NT2/D1 (cell line): ENCODE measurements at regions not wholly inside any gene's neighbourhood (a gene's known extent, or its start where the extent isn't known, plus 50 kb on each side); places are given as distances from the start of the nearest gene placed in this dataset.

Source experiments
- DNase-seq: peaks from one replicate; pipeline ENCODE4 v3.0.0-alpha.2; 2011; ENCODE audit warnings: low read depth, low spot score
- H3K27me3 ChIP-seq: 2 replicates; pipeline ENCODE4 v1.6.0; 2011; ENCODE audit warnings: mild to moderate bottlenecking; ENCODE audit not compliant: insufficient read length, insufficient read depth
- H3K36me3 ChIP-seq: 2 replicates; pipeline ENCODE4 v1.6.1; 2011; ENCODE audit warnings: mild to moderate bottlenecking, low read length, mixed read lengths; ENCODE audit not compliant: insufficient read depth, insufficient read length
- H3K4me1 ChIP-seq: 2 replicates; pipeline ENCODE4 v1.5.1; 2011; ENCODE audit not compliant: insufficient read depth, insufficient read length
- H3K4me3 ChIP-seq: 2 replicates; pipeline ENCODE4 v1.5.1; 2011; ENCODE audit warnings: low read depth; ENCODE audit not compliant: insufficient read length
- H3K9ac ChIP-seq: 2 replicates; pipeline ENCODE4 v1.6.0; 2011; ENCODE audit warnings: low read depth; ENCODE audit not compliant: insufficient read length
- H3K9me3 ChIP-seq: 2 replicates; pipeline ENCODE4 v1.5.1; 2011; ENCODE audit warnings: mild to moderate bottlenecking, low read length; ENCODE audit not compliant: insufficient read depth
- SUZ12 ChIP-seq: IDR thresholded peaks from 2 replicates; pipeline ENCODE4 v1.6.1; 2011; ENCODE audit not compliant: insufficient read length, insufficient read depth; ENCODE audit errors: extremely low read depth
- YY1 ChIP-seq: IDR thresholded peaks from 2 replicates; pipeline ENCODE4 v1.6.1; 2011; ENCODE audit not compliant: insufficient read length, insufficient read depth
- ZNF274 ChIP-seq: IDR thresholded peaks from 2 replicates; pipeline ENCODE4 v1.6.1; 2011; ENCODE audit warnings: mild to moderate bottlenecking, low read depth, low read length

DNA sequence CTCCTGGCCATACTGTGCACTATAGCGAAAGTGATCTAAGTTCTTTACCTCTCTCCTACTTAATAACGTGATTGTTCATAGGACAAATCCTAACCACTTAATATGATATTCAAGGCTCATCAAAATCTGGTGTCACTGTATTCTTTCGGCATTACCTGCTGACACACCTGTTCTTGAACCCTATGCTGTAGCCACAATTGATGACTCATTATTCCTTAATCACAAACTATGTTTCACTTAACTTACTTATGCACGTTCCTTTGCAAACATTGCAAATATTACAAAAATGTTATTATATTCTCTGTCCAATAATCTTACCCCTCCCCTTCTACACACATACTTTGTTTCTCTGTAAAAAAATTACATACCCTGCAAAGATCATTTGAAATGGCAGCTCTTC is 158.1 kb upstream of the ADRA1B start:
- DNase-seq, result no peak
- Histone ChIP-seq H3K9ac (no peak overlapping the region), H3K36me3 (no peaks in the 10 kb centered on the region), H3K4me3 (no peak overlapping the region), H3K4me1 (no peaks in the 10 kb centered on the region), H3K27me3 (no peaks in the 10 kb centered on the region), H3K9me3 (no peaks in the 10 kb centered on the region)
- TF ChIP-seq YY1, result no peak
- TF ChIP-seq SUZ12, result no peak
- TF ChIP-seq ZNF274, result no peak

DNA sequence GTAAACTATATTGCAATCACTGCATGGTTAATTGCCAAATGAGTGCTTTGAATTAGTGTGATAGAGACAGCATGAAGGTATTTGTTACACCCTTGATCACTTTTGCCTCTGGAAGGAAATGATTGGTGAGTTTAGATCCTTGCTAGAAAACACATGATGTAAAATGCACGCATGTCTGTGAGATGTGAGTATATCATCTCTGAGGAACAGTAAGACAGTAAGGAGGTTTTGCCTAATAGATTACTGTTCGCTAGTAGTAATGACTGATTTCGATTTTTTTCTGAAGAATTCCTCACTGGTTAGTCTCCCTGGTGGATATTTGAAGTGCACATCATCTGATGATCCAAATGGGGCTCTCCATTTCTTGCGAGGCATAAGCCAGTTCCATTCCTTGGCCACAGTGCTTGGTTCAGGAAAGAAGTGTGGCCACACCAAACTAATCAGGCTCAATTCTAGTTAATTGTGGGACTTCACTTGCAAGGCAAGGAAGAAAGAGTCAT is 156.4 kb upstream of the ADRA1B start:
- no peaks in the 10 kb centered on the region for H3K36me3 ChIP-seq
- DNase-seq, result no peak

DNA sequence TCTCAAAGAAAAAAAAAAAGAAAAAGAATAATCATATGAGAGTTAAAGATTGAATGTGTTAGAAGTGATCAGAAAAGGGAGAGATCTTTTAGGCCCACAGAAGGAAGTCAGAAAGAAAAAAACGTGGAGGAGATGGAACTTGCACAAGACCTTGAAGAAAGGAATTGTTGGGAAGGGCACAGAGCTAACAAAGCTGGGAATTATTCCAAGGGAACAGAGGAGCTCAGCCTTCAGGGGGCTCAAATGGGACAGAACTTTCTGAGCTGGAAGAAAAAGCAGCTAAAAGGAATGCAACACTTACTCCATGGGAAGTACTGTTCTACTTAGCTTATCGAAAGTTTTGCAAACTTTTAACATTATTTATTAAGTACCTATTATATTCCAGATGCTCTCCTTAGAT is 153.4 kb upstream of the ADRA1B start:
- DNase-seq, result no peak
- Histone ChIP-seq H3K4me1 (no peaks in the 10 kb centered on the region), H3K36me3 (no peaks in the 10 kb centered on the region), H3K9ac (no peak overlapping the region), H3K9me3 (no peaks in the 10 kb centered on the region), H3K4me3 (no peak overlapping the region), H3K27me3 (no peaks in the 10 kb centered on the region)
- TF ChIP-seq SUZ12, result no peak
- no peak for TF ChIP-seq ZNF274
- no peak for TF ChIP-seq YY1

More for the DNA sequence above, 156.4 kb upstream of the ADRA1B start:
- Histone ChIP-seq H3K4me3 (no peak overlapping the region), H3K27me3 (no peaks in the 10 kb centered on the region), H3K9me3 (no peaks in the 10 kb centered on the region), H3K9ac (no peak overlapping the region), H3K4me1 (no peaks in the 10 kb centered on the region)
- no peak for TF ChIP-seq ZNF274
- TF ChIP-seq YY1, result no peak
- no peak for TF ChIP-seq SUZ12

DNA sequence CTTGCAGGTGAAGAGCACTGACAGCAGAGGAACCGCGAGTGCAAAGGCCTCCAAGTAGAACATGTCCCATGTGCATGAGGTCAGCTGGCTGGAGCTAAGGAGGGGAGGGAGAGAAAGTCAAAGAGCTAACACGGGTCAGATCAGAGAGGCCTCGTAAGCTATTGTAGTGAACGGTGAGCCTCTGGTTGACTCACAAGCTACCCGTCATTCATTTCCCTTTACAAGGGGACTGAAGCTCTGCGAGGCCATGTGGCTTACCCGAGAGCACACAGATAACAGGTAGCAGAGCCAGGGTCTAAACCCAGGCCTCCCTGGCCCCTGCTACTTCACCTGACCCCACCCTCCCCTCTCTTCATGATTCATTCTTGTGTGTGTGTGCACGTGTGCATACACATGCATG is 152.7 kb upstream of the ADRA1B start:
- no peaks in the 10 kb centered on the region for H3K27me3 ChIP-seq
- no peaks in the 10 kb centered on the region for H3K36me3 ChIP-seq
- H3K4me1 ChIP-seq, result no peaks in the 10 kb centered on the region
- no peaks in the 10 kb centered on the region for H3K9me3 ChIP-seq
- no peak overlapping the region for H3K9ac ChIP-seq
- no peak overlapping the region for H3K4me3 ChIP-seq
- TF ChIP-seq SUZ12, result no peak
- TF ChIP-seq YY1, result no peak
- no peak for TF ChIP-seq ZNF274
- DNase-seq, result no peak

DNA sequence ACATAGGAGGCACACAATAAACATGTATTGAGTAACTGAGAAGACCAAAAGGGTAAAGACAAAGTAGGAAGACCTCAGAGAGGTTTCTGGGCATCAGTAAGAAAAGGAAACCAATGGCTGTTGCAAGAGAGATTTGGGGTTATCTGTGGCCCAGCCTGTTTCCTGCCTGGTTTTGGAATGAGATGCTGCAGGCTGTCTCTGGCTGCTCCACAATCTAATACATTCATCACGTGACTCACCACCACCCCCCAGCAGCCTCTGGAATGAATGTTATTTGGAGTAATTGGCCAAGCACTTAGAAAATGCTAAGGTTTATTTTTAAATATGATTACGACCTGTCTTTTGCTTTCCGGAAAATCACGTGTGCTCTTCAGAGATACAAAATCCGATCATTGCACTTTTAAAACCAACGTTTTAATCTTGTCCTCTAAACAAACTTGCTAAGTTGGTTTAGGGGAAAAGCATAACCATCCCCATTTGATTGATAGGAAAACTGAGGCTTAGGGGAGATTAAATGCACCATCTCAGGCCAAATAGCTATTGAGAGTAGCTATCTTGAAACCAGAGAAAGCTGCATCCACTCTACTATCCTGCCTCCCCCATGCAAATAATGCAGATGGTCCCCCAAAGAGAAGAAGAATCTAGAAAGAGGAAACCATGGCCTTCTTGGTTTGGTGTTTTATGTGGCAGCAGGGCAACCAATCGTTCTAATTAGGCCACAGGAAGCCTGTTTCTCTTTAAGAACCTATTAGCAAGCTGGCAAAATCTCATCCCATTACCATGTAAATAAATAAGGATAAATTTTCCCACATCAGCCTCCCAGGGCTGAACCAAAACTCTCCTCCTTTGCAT is 151.8 kb upstream of the ADRA1B start:
- Histone ChIP-seq H3K27me3 (no peaks in the 10 kb centered on the region), H3K4me3 (no peak overlapping the region), H3K36me3 (no peaks in the 10 kb centered on the region), H3K9me3 (no peaks in the 10 kb centered on the region), H3K9ac (no peak overlapping the region), H3K4me1 (no peaks in the 10 kb centered on the region)
- TF ChIP-seq YY1, result no peak
- TF ChIP-seq ZNF274, result no peak
- TF ChIP-seq SUZ12, result no peak
- no peak for DNase-seq

DNA sequence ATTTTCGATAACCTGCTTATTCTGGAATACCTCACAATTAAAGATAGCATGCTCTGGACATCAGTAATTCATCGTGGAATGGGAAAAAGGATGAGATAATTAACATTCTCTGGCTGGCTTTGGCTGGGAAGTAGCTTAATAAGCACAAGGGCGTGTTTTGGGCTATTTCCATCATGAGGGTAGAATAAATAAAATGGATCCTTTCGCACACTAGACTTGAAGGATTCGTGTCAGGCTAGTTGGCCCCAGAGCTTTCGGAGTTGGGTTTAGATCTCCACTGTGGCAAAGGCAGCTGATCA is 151.2 kb upstream of the ADRA1B start:
- Histone ChIP-seq H3K9ac (no peak overlapping the region), H3K4me1 (no peaks in the 10 kb centered on the region), H3K36me3 (no peaks in the 10 kb centered on the region), H3K4me3 (no peak overlapping the region), H3K9me3 (no peaks in the 10 kb centered on the region), H3K27me3 (no peaks in the 10 kb centered on the region)
- no peak for DNase-seq
- TF ChIP-seq ZNF274 (no peak), SUZ12 (no peak), YY1 (no peak)

DNA sequence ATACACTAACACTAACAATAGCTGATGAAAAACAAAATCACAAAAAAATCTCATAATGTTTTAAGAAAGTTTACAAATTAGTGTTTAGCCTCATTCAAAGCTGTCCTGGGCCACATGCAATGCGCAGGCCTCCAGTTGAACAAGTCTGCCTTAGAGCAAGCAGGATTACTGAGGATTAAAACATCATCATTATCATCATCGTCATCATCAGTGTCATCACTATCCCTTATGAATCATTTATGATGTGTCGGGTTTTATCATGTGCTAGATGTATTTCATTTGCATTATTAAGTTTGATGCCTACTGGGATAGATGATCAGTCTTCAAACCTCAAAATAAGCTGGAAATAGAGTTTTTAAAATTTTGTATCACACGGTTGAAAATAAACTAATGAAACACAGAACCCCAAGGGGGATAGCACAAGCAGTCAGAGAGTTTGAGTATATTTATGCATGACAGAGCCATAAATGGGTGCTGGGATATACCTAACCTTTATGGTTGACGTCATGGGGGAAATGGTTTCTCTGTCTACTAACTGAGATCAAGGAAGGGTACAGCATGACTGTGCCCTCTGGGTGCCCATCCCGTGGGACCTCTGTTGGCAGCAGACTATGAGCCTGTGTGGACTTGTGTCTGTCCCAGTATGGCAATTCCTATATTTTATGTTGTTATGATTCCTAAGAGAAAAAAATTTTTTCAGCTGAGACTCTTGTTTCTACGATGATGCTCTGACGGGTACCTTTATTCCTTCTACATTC is 150.3 kb upstream of the ADRA1B start:
- Histone ChIP-seq H3K9ac (no peak overlapping the region), H3K4me3 (no peak overlapping the region), H3K36me3 (no peaks in the 10 kb centered on the region), H3K9me3 (no peaks in the 10 kb centered on the region), H3K4me1 (no peaks in the 10 kb centered on the region), H3K27me3 (no peaks in the 10 kb centered on the region)
- TF ChIP-seq YY1, result no peak
- TF ChIP-seq SUZ12, result no peak
- no peak for TF ChIP-seq ZNF274
- no peak for DNase-seq
